ENCODE measurements at regions not wholly inside any gene's neighbourhood (a gene's known extent, or its start where the extent isn't known, plus 50 kb on each side); places are given as distances from the start of the nearest gene placed in this dataset.
"Not testable (repeated sequence)": the region's sequence is repeated elsewhere in the genome, so short reads cannot be mapped to it uniquely, and the experiment has no call there.

GRCh38 chr9:81455462-81456219, 233.7 kb downstream of the TLE1 start:
- Histone ChIP-seq H3K9ac (ENCODE audit: low read depth in 1 of 3, low read length in 3 of 3) (no peak overlapping the region), H3K9me3 (ENCODE audit: control insufficient read depth in 3 of 3, low read length in 3 of 3) (no peaks in the 10 kb centered on the region), H3K36me3 (ENCODE audit: control insufficient read depth in 3 of 3, insufficient read depth in 3 of 3, low read length in 3 of 3) (no peaks in the 10 kb centered on the region), H3K4me3 (ENCODE audit: low read length in 3 of 3) (no peak overlapping the region), H3K4me1 (ENCODE audit: control insufficient read depth in 3 of 3, insufficient read depth in 3 of 3, low read length in 3 of 3) (peaks cover 0 to 4% (median 0%) of the 10 kb centered on the region in 3 donors), H3K27ac (ENCODE audit: low read depth, low read length) (no peak overlapping the region), H3K27me3 (ENCODE audit: control insufficient read depth in 3 of 3, insufficient read depth in 3 of 3, low read length in 3 of 3) (no peaks in the 10 kb centered on the region)

GRCh38 chr9:81445331-81445921, 243.9 kb downstream of the TLE1 start:
- no peak overlapping the region for H3K9ac ChIP-seq (ENCODE audit: low read depth in 1 of 3, low read length in 3 of 3)
- H3K4me3 ChIP-seq (ENCODE audit: low read length in 3 of 3): no peak overlapping the region
- H3K4me1 ChIP-seq (ENCODE audit: control insufficient read depth in 3 of 3, insufficient read depth in 3 of 3, low read length in 3 of 3): no peaks in the 10 kb centered on the region
- H3K27me3 ChIP-seq (ENCODE audit: control insufficient read depth in 3 of 3, insufficient read depth in 3 of 3, low read length in 3 of 3): no peaks in the 10 kb centered on the region
- H3K36me3 ChIP-seq (ENCODE audit: control insufficient read depth in 3 of 3, insufficient read depth in 3 of 3, low read length in 3 of 3): no peaks in the 10 kb centered on the region
- H3K27ac ChIP-seq (ENCODE audit: low read depth, low read length): no peak overlapping the region
- peaks cover 0 to 4% (median 3%) of the 10 kb centered on the region in 3 donors for H3K9me3 ChIP-seq (ENCODE audit: control insufficient read depth in 3 of 3, low read length in 3 of 3)

GRCh38 chr9:81431641-81432040, 257.7 kb downstream of the TLE1 start:
- H3K9ac ChIP-seq (ENCODE audit: low read depth in 1 of 3, low read length in 3 of 3): no peak overlapping the region
- peaks cover 0 to 3% (median 0%) of the 10 kb centered on the region in 3 donors for H3K9me3 ChIP-seq (ENCODE audit: control insufficient read depth in 3 of 3, low read length in 3 of 3)
- no peak overlapping the region for H3K4me3 ChIP-seq (ENCODE audit: low read length in 3 of 3)
- no peak overlapping the region for H3K27ac ChIP-seq (ENCODE audit: low read depth, low read length)
- peaks cover 0 to 3% (median 0%) of the 10 kb centered on the region in 3 donors for H3K4me1 ChIP-seq (ENCODE audit: control insufficient read depth in 3 of 3, insufficient read depth in 3 of 3, low read length in 3 of 3)
- no peaks in the 10 kb centered on the region for H3K36me3 ChIP-seq (ENCODE audit: control insufficient read depth in 3 of 3, insufficient read depth in 3 of 3, low read length in 3 of 3)
- H3K27me3 ChIP-seq (ENCODE audit: control insufficient read depth in 3 of 3, insufficient read depth in 3 of 3, low read length in 3 of 3): no peaks in the 10 kb centered on the region

GRCh38 chr9:81430727-81431126, 258.6 kb downstream of the TLE1 start:
- H3K9me3 ChIP-seq (ENCODE audit: control insufficient read depth in 3 of 3, low read length in 3 of 3): peaks cover 0 to 3% (median 0%) of the 10 kb centered on the region in 3 donors
- no peaks in the 10 kb centered on the region for H3K27me3 ChIP-seq (ENCODE audit: control insufficient read depth in 3 of 3, insufficient read depth in 3 of 3, low read length in 3 of 3)
- H3K4me3 ChIP-seq (ENCODE audit: low read length in 3 of 3): no peak overlapping the region
- H3K9ac ChIP-seq (ENCODE audit: low read depth in 1 of 3, low read length in 3 of 3): no peak overlapping the region
- no peaks in the 10 kb centered on the region for H3K36me3 ChIP-seq (ENCODE audit: control insufficient read depth in 3 of 3, insufficient read depth in 3 of 3, low read length in 3 of 3)
- no peak overlapping the region for H3K27ac ChIP-seq (ENCODE audit: low read depth, low read length)
- H3K4me1 ChIP-seq (ENCODE audit: control insufficient read depth in 3 of 3, insufficient read depth in 3 of 3, low read length in 3 of 3): peaks cover 0 to 3% (median 0%) of the 10 kb centered on the region in 3 donors

- H3K4me1 ChIP-seq (ENCODE audit: control insufficient read depth in 3 of 3, insufficient read depth in 3 of 3, low read length in 3 of 3): peaks cover 0 to 3% (median 0%) of the 10 kb centered on the region in 3 donors
- no peak overlapping the region for H3K9ac ChIP-seq (ENCODE audit: low read depth in 1 of 3, low read length in 3 of 3)
- H3K27ac ChIP-seq (ENCODE audit: low read depth, low read length): no peak overlapping the region
- peaks cover 0 to 3% (median 0%) of the 10 kb centered on the region in 3 donors for H3K9me3 ChIP-seq (ENCODE audit: control insufficient read depth in 3 of 3, low read length in 3 of 3)
- no peak overlapping the region for H3K4me3 ChIP-seq (ENCODE audit: low read length in 3 of 3)
- no peaks in the 10 kb centered on the region for H3K36me3 ChIP-seq (ENCODE audit: control insufficient read depth in 3 of 3, insufficient read depth in 3 of 3, low read length in 3 of 3)
- no peaks in the 10 kb centered on the region for H3K27me3 ChIP-seq (ENCODE audit: control insufficient read depth in 3 of 3, insufficient read depth in 3 of 3, low read length in 3 of 3)
Observed at GRCh38 chr9:81427870-81428269, 261.5 kb downstream of the TLE1 start.

GRCh38 chr9:81424431-81424830, 264.9 kb downstream of the TLE1 start:
- Histone ChIP-seq H3K9ac (ENCODE audit: low read depth in 1 of 3, low read length in 3 of 3) (no peak overlapping the region), H3K4me1 (ENCODE audit: control insufficient read depth in 3 of 3, insufficient read depth in 3 of 3, low read length in 3 of 3) (no peaks in the 10 kb centered on the region), H3K27me3 (ENCODE audit: control insufficient read depth in 3 of 3, insufficient read depth in 3 of 3, low read length in 3 of 3) (no peaks in the 10 kb centered on the region), H3K27ac (ENCODE audit: low read depth, low read length) (no peak overlapping the region), H3K9me3 (ENCODE audit: control insufficient read depth in 3 of 3, low read length in 3 of 3) (peaks cover 0 to 3% (median 0%) of the 10 kb centered on the region in 3 donors), H3K4me3 (ENCODE audit: low read length in 3 of 3) (no peak overlapping the region), H3K36me3 (ENCODE audit: control insufficient read depth in 3 of 3, insufficient read depth in 3 of 3, low read length in 3 of 3) (no peaks in the 10 kb centered on the region)

- H3K27ac ChIP-seq (ENCODE audit: low read depth, low read length): no peak overlapping the region
- no peaks in the 10 kb centered on the region for H3K36me3 ChIP-seq (ENCODE audit: control insufficient read depth in 3 of 3, insufficient read depth in 3 of 3, low read length in 3 of 3)
- no peaks in the 10 kb centered on the region for H3K27me3 ChIP-seq (ENCODE audit: control insufficient read depth in 3 of 3, insufficient read depth in 3 of 3, low read length in 3 of 3)
- H3K9ac ChIP-seq (ENCODE audit: low read depth in 1 of 3, low read length in 3 of 3): no peak overlapping the region
- H3K4me1 ChIP-seq (ENCODE audit: control insufficient read depth in 3 of 3, insufficient read depth in 3 of 3, low read length in 3 of 3): no peaks in the 10 kb centered on the region
- no peak overlapping the region for H3K4me3 ChIP-seq (ENCODE audit: low read length in 3 of 3)
- H3K9me3 ChIP-seq (ENCODE audit: control insufficient read depth in 3 of 3, low read length in 3 of 3): peaks cover 0 to 3% (median 0%) of the 10 kb centered on the region in 3 donors
Observed at GRCh38 chr9:81423589-81424326, 265.6 kb downstream of the TLE1 start.

GRCh38 chr9:81421090-81421489, 268.3 kb downstream of the TLE1 start:
- not testable (repeated sequence) for H3K36me3 ChIP-seq (ENCODE audit: control insufficient read depth in 3 of 3, insufficient read depth in 3 of 3, low read length in 3 of 3); H3K27me3 ChIP-seq (ENCODE audit: control insufficient read depth in 3 of 3, insufficient read depth in 3 of 3, low read length in 3 of 3); H3K27ac ChIP-seq (ENCODE audit: low read depth, low read length); H3K9ac ChIP-seq (ENCODE audit: low read depth in 1 of 3, low read length in 3 of 3); H3K4me3 ChIP-seq (ENCODE audit: low read length in 3 of 3); H3K9me3 ChIP-seq (ENCODE audit: control insufficient read depth in 3 of 3, low read length in 3 of 3)
- peaks cover 1 to 17% (median 14%) of the 10 kb centered on the region in 3 donors for H3K4me1 ChIP-seq (ENCODE audit: control insufficient read depth in 3 of 3, insufficient read depth in 3 of 3, low read length in 3 of 3)

GRCh38 chr9:81420024-81420423, 269.3 kb downstream of the TLE1 start:
- Histone ChIP-seq H3K36me3 (ENCODE audit: control insufficient read depth in 3 of 3, insufficient read depth in 3 of 3, low read length in 3 of 3) (no peaks in the 10 kb centered on the region), H3K27ac (ENCODE audit: low read depth, low read length) (no peak overlapping the region), H3K27me3 (ENCODE audit: control insufficient read depth in 3 of 3, insufficient read depth in 3 of 3, low read length in 3 of 3) (no peaks in the 10 kb centered on the region), H3K9ac (ENCODE audit: low read depth in 1 of 3, low read length in 3 of 3) (no peak overlapping the region), H3K9me3 (ENCODE audit: control insufficient read depth in 3 of 3, low read length in 3 of 3) (no peaks in the 10 kb centered on the region), H3K4me1 (ENCODE audit: control insufficient read depth in 3 of 3, insufficient read depth in 3 of 3, low read length in 3 of 3) (peaks cover 5 to 19% (median 18%) of the 10 kb centered on the region in 3 donors), H3K4me3 (ENCODE audit: low read length in 3 of 3) (no peak overlapping the region)

GRCh38 chr9:81417941-81418340, 271.4 kb downstream of the TLE1 start:
- Histone ChIP-seq H3K27ac (ENCODE audit: low read depth, low read length) (no peak overlapping the region), H3K4me1 (ENCODE audit: control insufficient read depth in 3 of 3, insufficient read depth in 3 of 3, low read length in 3 of 3) (peaks cover 5 to 19% (median 18%) of the 10 kb centered on the region in 3 donors), H3K9me3 (ENCODE audit: control insufficient read depth in 3 of 3, low read length in 3 of 3) (no peaks in the 10 kb centered on the region), H3K27me3 (ENCODE audit: control insufficient read depth in 3 of 3, insufficient read depth in 3 of 3, low read length in 3 of 3) (no peaks in the 10 kb centered on the region), H3K9ac (ENCODE audit: low read depth in 1 of 3, low read length in 3 of 3) (no peak overlapping the region), H3K4me3 (ENCODE audit: low read length in 3 of 3) (no peak overlapping the region), H3K36me3 (ENCODE audit: control insufficient read depth in 3 of 3, insufficient read depth in 3 of 3, low read length in 3 of 3) (no peaks in the 10 kb centered on the region)
